ENCODE measurements at regions not wholly inside any gene's neighbourhood (a gene's known extent, or its start where the extent isn't known, plus 50 kb on each side); places are given as distances from the start of the nearest gene placed in this dataset.

- Histone ChIP-seq H3K27ac (ENCODE audit: insufficient read depth, low read length) (no peak overlapping the region), H2AFZ (ENCODE audit: low read length) (no peak overlapping the region), H3K4me2 (ENCODE audit: extremely low read depth, insufficient read depth, low read length) (no peak overlapping the region)
Measured at GRCh38 chr5:136418301-136418700, 53.0 kb upstream of the TRPC7 start.

More at GRCh38 chr5:136418301-136418700, 53.0 kb upstream of the TRPC7 start:
- no peaks in the 10 kb centered on the region for H3K9me3 ChIP-seq (ENCODE audit: control insufficient read depth, insufficient read depth, low read depth, low read length)
- no peak overlapping the region for H3K9ac ChIP-seq (ENCODE audit: insufficient read depth, low read length)
- DNase-seq (ENCODE audit: low read depth in 2 of 2): no peak
- H4K20me1 ChIP-seq (ENCODE audit: control insufficient read depth, extremely low read depth, insufficient read depth, low read length): no peaks in the 10 kb centered on the region
- no peak for TF ChIP-seq CTCF (conservative IDR thresholded peaks at IDR 0.05 in 1 of 2, IDR thresholded peaks at IDR 0.05 in 1 of 2; ENCODE audit: low read depth in 1 of 2, low read length in 2 of 2)
- H3K79me2 ChIP-seq (ENCODE audit: control insufficient read depth, insufficient read depth, low read length): no peaks in the 10 kb centered on the region
- H3K36me3 ChIP-seq (ENCODE audit: control insufficient read depth, insufficient read depth, low read length): no peaks in the 10 kb centered on the region
- no peaks in the 10 kb centered on the region for H3K4me1 ChIP-seq (ENCODE audit: control insufficient read depth, extremely low read depth, insufficient read depth, low read length)
- no peaks in the 10 kb centered on the region for H3K27me3 ChIP-seq (ENCODE audit: control insufficient read depth, insufficient read depth, low read length)
- H3K4me3 ChIP-seq (replicated peaks in 1 of 4; ENCODE audit: control extremely low read depth in 1 of 4, insufficient read depth in 1 of 4, low read depth in 3 of 4, low read length in 4 of 4): no peak overlapping the region
